CD4-positive, alpha-beta T cell (primary cell): ENCODE measurements at regions not wholly inside any gene's neighbourhood (a gene's known extent, or its start where the extent isn't known, plus 50 kb on each side); places are given as distances from the start of the nearest gene placed in this dataset.

Source experiments
- ATAC-seq: fragments of 200-7000 bp; cut with Tn5 transposase; one replicate; pipeline ENCODE4 v1.10.0; 2022; ENCODE audit warnings: mild to moderate bottlenecking; ENCODE audit not compliant: poor library complexity
- CTCF ChIA-PET: fragments of 350-600 bp; sonication (Branson Sonifier 250); formaldehyde crosslinking; loops from one replicate; lab custom pipeline; 2021; ENCODE audit warnings: antibody characterized with exemption, inconsistent platforms; lab: Charles Lee
- POLR2A ChIA-PET: fragments of 350-600 bp; sonication (Branson Sonifier 250); formaldehyde crosslinking; loops from one replicate; lab custom pipeline; 2021; ENCODE audit warnings: antibody characterized with exemption, inconsistent platforms; lab: Charles Lee
- DNase-seq, 14 experiments: peaks; one replicate each; pipeline ENCODE4 v3.0.0-alpha.2; 2013 to 2020; ENCODE audit warnings: mixed read lengths in 2 of 14
- H3K27ac ChIP-seq, 2 donors: one replicate each; pipeline versions ENCODE4 v1.5.1 to v1.7.0; 2013; ENCODE audit warnings: low read length in 2 of 2, low read depth in 1 of 2, mild to moderate bottlenecking in 1 of 2
- H3K27me3 ChIP-seq, 2 experiments: 1 replicate in 1 of 2; 2 replicates in 1 of 2; pipeline versions ENCODE4 v1.6.1 to v1.7.0; 2013; ENCODE audit warnings: low read length in 2 of 2, control low read depth in 1 of 2, mild to moderate bottlenecking in 1 of 2, moderate library complexity in 1 of 2; ENCODE audit not compliant: insufficient read depth in 2 of 2, control insufficient read depth in 1 of 2
- H3K36me3 ChIP-seq: one replicate; pipeline ENCODE4 v1.6.1; 2013; ENCODE audit warnings: low read length, control low read depth; ENCODE audit not compliant: insufficient read depth
- H3K4me1 ChIP-seq: one replicate; pipeline ENCODE4 v1.6.1; 2013; ENCODE audit warnings: low read length, control low read depth; ENCODE audit not compliant: insufficient read depth
- H3K4me3 ChIP-seq: one replicate; pipeline ENCODE4 v1.5.1; 2013; ENCODE audit warnings: mild to moderate bottlenecking, low read length, moderate library complexity
- H3K9me3 ChIP-seq, 2 experiments: 1 replicate in 1 of 2; 2 replicates in 1 of 2; pipeline versions ENCODE4 v1.6.1 to v1.7.0; 2013; ENCODE audit warnings: low read length in 2 of 2, mild to moderate bottlenecking in 2 of 2, control low read depth in 1 of 2, moderate library complexity in 1 of 2; ENCODE audit not compliant: control insufficient read depth in 1 of 2, insufficient read depth in 1 of 2
- H3K27ac Mint-ChIP-seq: one replicate; pipeline ENCODE4 v1.8.0; 2020; ENCODE audit warnings: mixed read lengths
- H3K27me3 Mint-ChIP-seq: one replicate; pipeline ENCODE4 v1.8.0; 2021; ENCODE audit warnings: mixed read lengths
- H3K36me3 Mint-ChIP-seq: one replicate; pipeline ENCODE4 v1.8.0; 2021; ENCODE audit warnings: low read depth, mixed read lengths
- H3K4me1 Mint-ChIP-seq: one replicate; pipeline ENCODE4 v1.8.0; 2021; ENCODE audit warnings: low read depth, mixed read lengths
- H3K4me3 Mint-ChIP-seq: one replicate; pipeline ENCODE4 v1.8.0; 2020; ENCODE audit warnings: mild to moderate bottlenecking, mixed read lengths
- H3K9me3 Mint-ChIP-seq: one replicate; pipeline ENCODE4 v1.8.0; 2020; ENCODE audit warnings: mixed read lengths
- CTCF ChIP-seq: fragments of 200-600 bp; IDR thresholded peaks from one replicate; pipeline ENCODE4 v1.8.0; 2022; ENCODE audit warnings: antibody characterized with exemption, mild to moderate bottlenecking
- intact Hi-C, 2 experiments: fragments of 100-400 bp; cut with DNase I in 1 of 2; cut with micrococcal nuclease in 1 of 2; formaldehyde crosslinking; loops; one replicate each; pipeline versions ENCODE4 v1.15.1 to v1.9.0; 2023 to 2025; cut with DNase I, micrococcal nuclease

- Histone ChIP-seq H3K4me1 (peaks cover 21% of the 10 kb centered on the region), H3K27me3 (no peaks in the 10 kb centered on the region), H3K9me3 (no peaks in the 10 kb centered on the region), H3K4me3 (no peak overlapping the region), H3K36me3 (no peaks in the 10 kb centered on the region), H3K27ac (no peak overlapping the region)
- peak in 2 of 14 experiments; percentile 23 to 37 for DNase-seq
- CTCF ChIA-PET: no interaction called here
- POLR2A ChIA-PET: no interaction called here
- no peak overlapping the region for H3K4me3 Mint-ChIP-seq
- H3K27ac Mint-ChIP-seq: no peak overlapping the region
- no peaks in the 10 kb centered on the region for H3K9me3 Mint-ChIP-seq
- H3K27me3 Mint-ChIP-seq: no peaks in the 10 kb centered on the region
- TF ChIP-seq CTCF: no peak
- no peak for ATAC-seq
- no peaks in the 10 kb centered on the region for H3K36me3 Mint-ChIP-seq
- H3K4me1 Mint-ChIP-seq: peaks cover 35% of the 10 kb centered on the region
- intact Hi-C loops: loop anchor here in 1 of 2 experiments (5.0 kb wide), 1 partner anchor 423 kb away; no protein-coding TSS in a partner anchor
Observed at GRCh38 chr14:97179573-97179972, 382.4 kb downstream of the VRK1 start.

GRCh38 chr14:97180304-97181200 lies 383.4 kb downstream of the VRK1 start:
- no peak for TF ChIP-seq CTCF
- intact Hi-C loops: loop anchor here (5.0 to 10.0 kb wide), 3 partner anchors 424 to 954 kb away; no protein-coding TSS in a partner anchor
- Histone ChIP-seq H3K27me3 (no peaks in the 10 kb centered on the region), H3K4me3 (no peak overlapping the region), H3K4me1 (peaks cover 21% of the 10 kb centered on the region), H3K27ac (no peak overlapping the region), H3K9me3 (no peaks in the 10 kb centered on the region), H3K36me3 (no peaks in the 10 kb centered on the region)
- Mint-ChIP-seq H3K4me1 (peaks cover 35% of the 10 kb centered on the region), H3K36me3 (no peaks in the 10 kb centered on the region), H3K4me3 (no peak overlapping the region), H3K27ac (no peak overlapping the region), H3K27me3 (no peaks in the 10 kb centered on the region), H3K9me3 (no peaks in the 10 kb centered on the region)
- ATAC-seq (no peak), DNase-seq (peak in 4 of 14 experiments; percentile 7 to 31 (median 11))
- CTCF ChIA-PET: no interaction called here
- POLR2A ChIA-PET: no interaction called here

GRCh38 chr14:97185186-97185585 lies 388.0 kb downstream of the VRK1 start:
- peaks cover 7% of the 10 kb centered on the region for H3K4me1 Mint-ChIP-seq
- intact Hi-C loops: loop anchor here (1.0 to 10.0 kb wide), 3 partner anchors 420 to 950 kb away; no protein-coding TSS in a partner anchor
- H3K9me3 ChIP-seq: no peaks in the 10 kb centered on the region
- no peak overlapping the region for H3K4me3 Mint-ChIP-seq
- H3K36me3 Mint-ChIP-seq: no peaks in the 10 kb centered on the region
- no peak overlapping the region for H3K27ac Mint-ChIP-seq
- H3K27me3 Mint-ChIP-seq: no peaks in the 10 kb centered on the region
- DNase-seq: peak in 9 of 14 experiments; percentile 8 to 60 (median 24)
- peak; percentile 54 for TF ChIP-seq CTCF
- ChIA-PET POLR2A (no interaction called here), CTCF (interaction anchor here (1.0 to 1.1 kb wide), 2 partner anchors 15 to 955 kb away, joined by 3 read pairs; no protein-coding TSS in a partner anchor)
- H3K4me3 ChIP-seq: no peak overlapping the region
- H3K9me3 Mint-ChIP-seq: no peaks in the 10 kb centered on the region
- ATAC-seq: no peak
- H3K36me3 ChIP-seq: no peaks in the 10 kb centered on the region
- H3K27me3 ChIP-seq: no peaks in the 10 kb centered on the region
- H3K4me1 ChIP-seq: peaks cover 5% of the 10 kb centered on the region
- H3K27ac ChIP-seq: no peak overlapping the region
